HFF-Myc (cell line): ENCODE measurements at regions not wholly inside any gene's neighbourhood (a gene's known extent, or its start where the extent isn't known, plus 50 kb on each side); places are given as distances from the start of the nearest gene placed in this dataset.

Experiments used
- DNase-seq: peaks from one replicate; pipeline ENCODE4 v3.0.0-alpha.2; 2011; ENCODE audit warnings: low read depth; ENCODE audit errors: extremely low read depth
- H3K4me3 ChIP-seq: replicated peaks from 2 replicates; pipeline ENCODE4 v1.5.1; 2011; ENCODE audit warnings: low read depth, mild to moderate bottlenecking, control low read depth, low read length
- TF ChIP-seq, protein P1 (sequence below): IDR thresholded peaks from 2 replicates; pipeline ENCODE4 v1.5.1; 2012; ENCODE audit warnings: mild to moderate bottlenecking, low read depth, low read length, control low read depth; ENCODE audit errors: missing control alignments

DNA sequence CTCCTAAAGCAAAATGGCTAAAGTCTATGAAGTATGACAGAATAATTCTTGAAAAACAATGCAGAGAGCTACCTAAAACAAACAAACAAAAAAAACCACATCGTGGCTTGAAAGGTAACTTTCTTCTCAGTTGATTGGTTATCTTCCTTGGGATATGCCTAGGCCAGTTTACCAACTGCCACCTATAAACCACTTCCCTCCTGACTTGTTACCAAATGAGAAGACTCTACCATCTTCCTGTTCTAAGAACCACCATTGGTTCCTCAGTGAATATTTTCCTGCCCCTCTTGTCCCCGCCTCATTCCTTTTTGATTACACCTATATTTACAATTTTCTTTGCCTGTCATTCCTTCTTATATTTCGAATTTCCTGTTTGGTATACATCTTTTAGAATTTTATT is 336.6 kb downstream of the SIPA1L2 start:
- H3K4me3 ChIP-seq = no peak overlapping the region
- no peak for DNase-seq
- TF ChIP-seq, protein P1, sequence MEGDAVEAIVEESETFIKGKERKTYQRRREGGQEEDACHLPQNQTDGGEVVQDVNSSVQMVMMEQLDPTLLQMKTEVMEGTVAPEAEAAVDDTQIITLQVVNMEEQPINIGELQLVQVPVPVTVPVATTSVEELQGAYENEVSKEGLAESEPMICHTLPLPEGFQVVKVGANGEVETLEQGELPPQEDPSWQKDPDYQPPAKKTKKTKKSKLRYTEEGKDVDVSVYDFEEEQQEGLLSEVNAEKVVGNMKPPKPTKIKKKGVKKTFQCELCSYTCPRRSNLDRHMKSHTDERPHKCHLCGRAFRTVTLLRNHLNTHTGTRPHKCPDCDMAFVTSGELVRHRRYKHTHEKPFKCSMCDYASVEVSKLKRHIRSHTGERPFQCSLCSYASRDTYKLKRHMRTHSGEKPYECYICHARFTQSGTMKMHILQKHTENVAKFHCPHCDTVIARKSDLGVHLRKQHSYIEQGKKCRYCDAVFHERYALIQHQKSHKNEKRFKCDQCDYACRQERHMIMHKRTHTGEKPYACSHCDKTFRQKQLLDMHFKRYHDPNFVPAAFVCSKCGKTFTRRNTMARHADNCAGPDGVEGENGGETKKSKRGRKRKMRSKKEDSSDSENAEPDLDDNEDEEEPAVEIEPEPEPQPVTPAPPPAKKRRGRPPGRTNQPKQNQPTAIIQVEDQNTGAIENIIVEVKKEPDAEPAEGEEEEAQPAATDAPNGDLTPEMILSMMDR = no peak

DNA sequence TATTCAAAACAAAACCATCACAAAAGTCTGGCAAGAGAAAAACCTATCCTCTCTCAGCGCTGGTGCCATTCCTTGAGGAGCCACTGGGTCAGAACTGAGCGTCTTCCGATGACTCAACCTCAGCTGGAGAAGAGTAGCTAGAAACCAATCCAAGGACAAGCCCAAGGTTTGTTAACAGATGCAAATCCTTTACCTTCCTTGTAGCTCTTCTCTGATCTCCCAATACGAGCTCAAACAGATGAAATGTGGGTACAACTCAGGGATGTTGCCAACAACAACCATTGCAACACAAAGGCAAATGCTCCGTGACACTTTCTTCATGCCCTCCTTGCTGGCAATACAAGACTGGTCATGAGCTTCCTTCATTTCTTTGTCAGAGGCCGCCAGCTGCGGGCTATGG is 337.1 kb downstream of the SIPA1L2 start:
- no peak overlapping the region for H3K4me3 ChIP-seq
- TF ChIP-seq, protein P1 = no peak
- no peak for DNase-seq

DNA sequence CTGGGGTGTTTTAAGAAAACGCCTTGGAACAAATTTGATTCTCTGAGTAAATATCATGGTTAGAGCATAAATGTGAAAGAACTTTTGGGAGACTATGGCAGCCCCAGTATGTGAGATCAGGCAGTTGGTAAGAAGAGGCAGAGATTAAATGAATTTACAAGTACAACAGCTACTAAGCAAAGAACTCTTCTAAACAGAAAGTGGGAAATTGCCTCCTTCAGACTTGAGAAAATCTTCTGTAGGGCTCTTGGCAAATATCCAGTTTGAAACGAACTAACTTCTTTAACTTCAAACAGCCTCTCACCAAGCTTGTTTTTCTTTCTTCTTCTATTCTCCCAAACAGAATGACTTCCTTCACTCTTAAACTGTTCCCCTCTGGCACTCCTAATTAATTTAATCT is 337.7 kb downstream of the SIPA1L2 start:
- no peak for DNase-seq
- H3K4me3 ChIP-seq = no peak overlapping the region
- TF ChIP-seq, protein P1 = no peak

DNA sequence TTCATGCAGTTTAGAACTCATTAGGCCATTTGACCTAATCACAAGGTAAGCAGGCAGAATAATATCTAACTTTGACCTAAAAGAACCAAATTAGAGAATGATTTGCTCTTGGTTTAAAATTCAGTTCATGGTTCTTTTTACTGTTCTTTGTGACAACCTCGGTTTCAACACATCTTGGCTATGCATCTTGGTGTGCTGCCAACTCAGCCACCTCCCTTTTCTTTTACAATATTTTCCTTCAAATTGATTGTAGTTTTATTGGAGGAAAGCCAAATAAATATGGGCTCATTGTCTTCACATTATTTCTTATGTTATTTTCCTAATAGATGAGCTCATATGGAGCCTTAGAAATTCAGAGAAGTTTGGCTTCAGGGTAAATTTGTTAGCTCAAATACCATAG is 338.3 kb downstream of the SIPA1L2 start:
- no peak for DNase-seq
- no peak overlapping the region for H3K4me3 ChIP-seq
- TF ChIP-seq, protein P1 = no peak

DNA sequence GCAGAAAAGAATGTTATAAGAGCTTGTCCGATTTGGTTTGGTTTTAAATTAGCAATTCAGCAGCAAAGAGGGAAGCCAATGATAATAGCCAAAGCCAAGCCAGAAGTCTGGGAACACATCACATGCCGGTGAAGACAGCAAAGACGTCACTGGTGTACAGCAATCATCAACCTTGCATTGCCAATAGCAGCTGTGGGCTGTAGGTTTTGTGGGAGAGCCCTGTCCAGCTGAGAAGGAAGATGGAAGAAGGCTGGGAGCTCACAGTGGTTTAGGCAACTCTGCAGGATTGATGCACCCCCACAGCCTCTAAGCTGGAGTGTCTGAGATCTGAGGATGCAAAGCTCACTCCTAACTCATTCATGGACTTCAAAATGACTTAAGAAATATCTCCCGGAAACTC is 338.7 kb downstream of the SIPA1L2 start:
- H3K4me3 ChIP-seq = no peak overlapping the region
- no peak for DNase-seq
- TF ChIP-seq, protein P1 = no peak

DNA sequence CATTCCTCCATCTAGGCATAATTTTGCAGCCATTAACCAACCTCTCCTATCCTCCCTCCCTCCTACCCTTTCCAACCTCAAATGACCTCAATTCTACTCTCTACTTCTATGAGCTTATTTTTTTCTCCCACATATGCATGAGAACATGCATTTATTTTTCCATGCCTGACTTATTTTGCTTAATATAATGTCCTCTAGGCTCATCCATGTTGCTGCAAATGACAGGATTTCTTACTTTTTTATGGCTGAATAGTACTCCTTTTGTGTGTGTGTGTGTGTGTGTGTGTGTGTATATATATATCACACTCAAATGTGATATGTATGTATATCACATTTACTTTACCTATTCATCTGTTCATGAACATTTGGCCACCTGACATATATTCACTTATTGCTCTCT is 339.4 kb downstream of the SIPA1L2 start:
- TF ChIP-seq, protein P1 = no peak
- no peak for DNase-seq
- H3K4me3 ChIP-seq = no peak overlapping the region
